HepG2 (cell line): ENCODE measurements at regions not wholly inside any gene's neighbourhood (a gene's known extent, or its start where the extent isn't known, plus 50 kb on each side); places are given as distances from the start of the nearest gene placed in this dataset.

Experiments used
- ATAC-seq: fragments of 200-7000 bp; cut with Tn5 transposase; 3 replicates; pipeline ENCODE4 v1.9.1; 2020; ENCODE audit warnings: mild to moderate bottlenecking, moderate library complexity
- BruUV-seq: library from RNA; stranded (reverse); fragments of 400-500 nt; replicated peaks from 2 replicates; lab custom pipeline; 2021; lab: Mats Ljungman, UMichigan
- CTCF ChIA-PET: fragments of 300-600 bp; formaldehyde crosslinking; extraction: SDS; loops from one replicate; lab custom pipeline; 2021; ENCODE audit warnings: low total read pairs, inconsistent platforms, low intra/inter-chr PET ratio; lab: Yijun Ruan, JAX
- POLR2A ChIA-PET: fragments of 350-600 bp; sonication (Branson Sonifier 250); formaldehyde crosslinking; loops from one replicate; lab custom pipeline; 2020; ENCODE audit warnings: antibody characterized with exemption, inconsistent platforms; lab: Yijun Ruan, JAX
- DNase-seq: peaks from one replicate; pipeline ENCODE4 v3.0.0-alpha.2; 2015; ENCODE audit warnings: low spot score
- FAIRE-seq: peaks from 3 replicates; lab custom pipeline; 2011; peaks lifted over from hg19 to GRCh38; lab: Jason Lieb, UNC
- H2AFZ ChIP-seq: one replicate; pipeline ENCODE4 v1.6.1; 2011; ENCODE audit warnings: low read length, inconsistent platforms
- H3K27ac ChIP-seq: fragments of 300-600 bp; 3 replicates; pipeline ENCODE4 v1.8.0; 2011; ENCODE audit warnings: mixed run types, mild to moderate bottlenecking, mixed read lengths, low read length, inconsistent platforms; ENCODE audit not compliant: insufficient read depth; ENCODE audit errors: extremely low read length
- H3K27me3 ChIP-seq, 2 experiments: fragments of 200-600 bp in 1 of 2; 2 replicates in 1 of 2; 3 replicates in 1 of 2; pipeline versions ENCODE4 v1.6.0 to v1.8.0; 2011; ENCODE audit warnings: low read length in 2 of 2, mild to moderate bottlenecking in 2 of 2, moderate library complexity in 2 of 2, inconsistent platforms in 1 of 2; ENCODE audit not compliant: insufficient read depth in 2 of 2, control insufficient read depth in 1 of 2
- H3K36me3 ChIP-seq, 2 experiments: fragments of 200-600 bp in 1 of 2; replicated peaks in 1 of 2; 2 replicates in 1 of 2; 3 replicates in 1 of 2; pipeline versions ENCODE4 v1.5.1 to v1.8.0; 2011; ENCODE audit warnings: low read length in 2 of 2, inconsistent platforms in 1 of 2; ENCODE audit not compliant: insufficient read depth in 2 of 2, control insufficient read depth in 1 of 2
- H3K4me1 ChIP-seq: 2 replicates; pipeline ENCODE4 v1.5.1; 2012; ENCODE audit warnings: low read length, inconsistent platforms; ENCODE audit not compliant: insufficient read depth
- H3K4me2 ChIP-seq: 2 replicates; pipeline ENCODE4 v1.6.0; 2011; ENCODE audit warnings: low read depth, low read length, inconsistent platforms
- H3K4me3 ChIP-seq, 3 experiments: fragments of 200-600 bp in 1 of 3; sonication (generic), shearing (Covaris generic) in 1 of 3; replicated peaks in 1 of 3; 2 replicates each; pipeline ENCODE4 v1.5.1; 2011 to 2016; ENCODE audit warnings: low read length in 3 of 3, inconsistent platforms in 2 of 3, low read depth in 2 of 3, mild to moderate bottlenecking in 2 of 3, control low read depth in 1 of 3, mixed read lengths in 1 of 3; ENCODE audit not compliant: insufficient read depth in 1 of 3
- H3K79me2 ChIP-seq: one replicate; pipeline ENCODE4 v1.6.1; 2011; ENCODE audit warnings: low read length, inconsistent platforms; ENCODE audit not compliant: insufficient read depth
- H3K9ac ChIP-seq: 2 replicates; pipeline ENCODE4 v1.6.0; 2011; ENCODE audit warnings: mild to moderate bottlenecking, low read depth, low read length, inconsistent platforms; ENCODE audit not compliant: insufficient read depth
- H3K9me3 ChIP-seq: 2 replicates; pipeline ENCODE4 v1.5.1; 2012; ENCODE audit warnings: mild to moderate bottlenecking, low read length
- H4K20me1 ChIP-seq: 2 replicates; pipeline ENCODE4 v1.6.0; 2011; ENCODE audit warnings: inconsistent platforms, mild to moderate bottlenecking, low read length, moderate library complexity; ENCODE audit not compliant: insufficient read depth
- AKAP8 ChIP-seq: sonication (generic); formaldehyde crosslinking; IDR thresholded peaks from 2 replicates; pipeline ENCODE4 v1.5.1; 2020; ENCODE audit warnings: mild to moderate bottlenecking, missing genetic modification reagents
- ELF3 ChIP-seq: IDR thresholded peaks from 2 replicates; pipeline ENCODE4 v1.6.1; 2016; ENCODE audit warnings: missing genetic modification reagents, missing compliant biosample characterization
- FOXA1 ChIP-seq, 2 experiments: fragments of 450-650 bp in 1 of 2; sonication (generic) in 1 of 2; formaldehyde crosslinking in 1 of 2; IDR thresholded peaks; 2 replicates each; pipeline versions ENCODE4 v1.4.0 to v1.6.1; 2016 to 2020; ENCODE audit warnings: missing genetic modification reagents in 1 of 2
- HES4 ChIP-seq: sonication (generic); formaldehyde crosslinking; IDR thresholded peaks from 2 replicates; pipeline ENCODE4 v1.9.0; 2021; ENCODE audit warnings: mild to moderate bottlenecking, missing genetic modification reagents, borderline replicate concordance
- HNF4G ChIP-seq, 2 experiments: sonication (generic) in 1 of 2; formaldehyde crosslinking in 1 of 2; IDR thresholded peaks; 2 replicates each; pipeline versions ENCODE4 v1.4.0 to v1.6.1; 2011 to 2020; ENCODE audit warnings: borderline replicate concordance in 2 of 2, low read depth in 2 of 2, mild to moderate bottlenecking in 2 of 2, low read length in 1 of 2, missing genetic modification reagents in 1 of 2, moderate library complexity in 1 of 2
- KDM5A ChIP-seq: fragments of 200-600 bp; sonication (generic); IDR thresholded peaks from 2 replicates; pipeline ENCODE4 v1.7.0; 2018; ENCODE audit warnings: antibody characterized with exemption, mild to moderate bottlenecking, low read length, borderline replicate concordance
- KDM5B ChIP-seq: sonication (generic); formaldehyde crosslinking; IDR thresholded peaks from 2 replicates; pipeline ENCODE4 v1.4.0; 2020; ENCODE audit warnings: missing genetic modification reagents, mild to moderate bottlenecking, borderline replicate concordance
- MTF2 ChIP-seq: sonication (generic); formaldehyde crosslinking; IDR thresholded peaks from 2 replicates; pipeline ENCODE4 v1.5.0; 2020; ENCODE audit warnings: missing genetic modification reagents, borderline replicate concordance
- NR3C1 ChIP-seq: sonication (generic); formaldehyde crosslinking; IDR thresholded peaks from 2 replicates; pipeline ENCODE4 v1.4.0; 2020; ENCODE audit warnings: missing genetic modification reagents
- PHF20 ChIP-seq: sonication (generic); formaldehyde crosslinking; IDR thresholded peaks from 2 replicates; pipeline ENCODE4 v1.5.0; 2020; ENCODE audit warnings: mild to moderate bottlenecking, missing genetic modification reagents
- SIN3B ChIP-seq: fragments of 150-350 bp; IDR thresholded peaks from 2 replicates; pipeline ENCODE4 v1.6.1; 2014; ENCODE audit warnings: low read length
- SP2 ChIP-seq: sonication (generic); formaldehyde crosslinking; IDR thresholded peaks from 2 replicates; pipeline ENCODE4 v1.5.1; 2020; ENCODE audit warnings: mild to moderate bottlenecking, missing genetic modification reagents
- ZKSCAN8 ChIP-seq: IDR thresholded peaks from 2 replicates; pipeline ENCODE4 v1.6.1; 2016; ENCODE audit warnings: borderline replicate concordance, missing genetic modification reagents, missing compliant biosample characterization
- ZNF18 ChIP-seq: sonication (generic); formaldehyde crosslinking; IDR thresholded peaks from 2 replicates; pipeline ENCODE4 v1.8.0; 2022; ENCODE audit warnings: mild to moderate bottlenecking, missing genetic modification reagents; ENCODE audit not compliant: insufficient replicate concordance
- ZNF468 ChIP-seq: sonication (generic); formaldehyde crosslinking; IDR thresholded peaks from 2 replicates; pipeline ENCODE4 v1.8.0; 2022; ENCODE audit warnings: mild to moderate bottlenecking, moderate library complexity, missing genetic modification reagents
- ZNF646 ChIP-seq: sonication (generic); formaldehyde crosslinking; IDR thresholded peaks from 2 replicates; pipeline ENCODE4 v1.9.0; 2021; ENCODE audit warnings: mild to moderate bottlenecking, missing genetic modification reagents
- WGBS: methylation state at CpG from one replicate; pipeline ENCODE4 v1.1.6; 2017; ENCODE audit warnings: low lambda C conversion rate; 5-methylcytosine and 5-hydroxymethylcytosine counted together
- in situ Hi-C: cut with HindIII; loops from 2 replicates; pipeline ENCODE4 v1.10.0; 2017; ENCODE audit warnings: low pct_unique_long_range_greater_than_20kb; ENCODE audit not compliant: extremely low pct_ligation_motif_present
- intact Hi-C: fragments of 100-400 bp; cut with micrococcal nuclease; formaldehyde crosslinking; loops from one replicate; pipeline ENCODE4 v1.10.0; 2022; ENCODE audit not compliant: unreplicated experiment

- no peaks in the 10 kb centered on the region for H4K20me1 ChIP-seq
- H3K9me3 ChIP-seq = peaks cover 21% of the 10 kb centered on the region
- no peaks in the 10 kb centered on the region for H3K36me3 ChIP-seq
- no peak overlapping the region for H3K9ac ChIP-seq
- DNase-seq (no peak), ATAC-seq (no peak), FAIRE-seq (no peak)
- no peak overlapping the region for H3K27ac ChIP-seq
- no peak overlapping the region for H3K4me3 ChIP-seq
- in situ Hi-C loops = no loop called here
- H3K79me2 ChIP-seq = no peaks in the 10 kb centered on the region
- H2AFZ ChIP-seq = no peak overlapping the region
- BruUV-seq = no TSS peak
- no peaks in the 10 kb centered on the region for H3K4me1 ChIP-seq
- H3K27me3 ChIP-seq = no peaks in the 10 kb centered on the region; a peak in 1 of 5 replicates
- no peak overlapping the region for H3K4me2 ChIP-seq
- ChIA-PET CTCF (no interaction called here), POLR2A (no interaction called here)
- WGBS = 2% methylated on average over 2 of the region's 2 CpGs
- intact Hi-C loops = no loop called here
- TF ChIP-seq KDM5A (no peak), SP2 (CRISPR knock-in tag) (no peak), MTF2 (no peak), ZNF646 (no peak), KDM5B (CRISPR knock-in tag) (no peak), SIN3B (no peak), ZNF18 (CRISPR knock-in tag) (no peak), AKAP8 (no peak), HES4 (CRISPR knock-in tag) (no peak), ZKSCAN8 (CRISPR knock-in tag) (no peak), ZNF468 (no peak), FOXA1 (IDR thresholded peaks at IDR 0.05) (no peak), FOXA1 (CRISPR knock-in tag; IDR thresholded peaks at IDR 0.05) (no peak), ELF3 (CRISPR knock-in tag) (no peak), NR3C1 (CRISPR knock-in tag) (no peak), HNF4G (IDR thresholded peaks at IDR 0.05; ENCODE audit: borderline replicate concordance, low read depth, low read length) (no peak), HNF4G (CRISPR knock-in tag; IDR thresholded peaks at IDR 0.05; ENCODE audit: borderline replicate concordance, low read depth) (no peak), PHF20 (CRISPR knock-in tag) (no peak)
Observed at GRCh38 chr12:87280356-87280755, 748.8 kb downstream of the C12orf50 start.
